ENCODE measurements at regions not wholly inside any gene's neighbourhood (a gene's known extent, or its start where the extent isn't known, plus 50 kb on each side); places are given as distances from the start of the nearest gene placed in this dataset.

GRCh38 chr2:64393383-64394010, 60.5 kb upstream of the LGALSL start:
- ChIA-PET POLR2A (no interaction called here), CTCF (no interaction called here)
- Histone ChIP-seq H3K9ac (ENCODE audit: low read length) (no peak overlapping the region), H3K4me1 (ENCODE audit: control insufficient read depth in 2 of 2, insufficient read depth in 2 of 2, low read length in 2 of 2) (no peaks in the 10 kb centered on the region), H4K20me1 (ENCODE audit: control insufficient read depth, insufficient read depth, low read length, poor library complexity, severe bottlenecking) (no peaks in the 10 kb centered on the region), H3K9me3 (ENCODE audit: control extremely low read depth in 1 of 3, control insufficient read depth in 2 of 3, insufficient read depth in 1 of 3, low read length in 2 of 3) (peaks cover 2 to 9% (median 6%) of the 10 kb centered on the region in 3 donors), H3K27ac (ENCODE audit: low read length in 2 of 2) (no peak overlapping the region), H3K27me3 (replicated peaks in 1 of 4; ENCODE audit: control extremely low read depth in 1 of 4, control insufficient read depth in 3 of 4, insufficient read depth in 4 of 4, low read length in 3 of 4) (no peaks in the 10 kb centered on the region), H3K4me2 (replicated peaks; ENCODE audit: low read depth, low read length, poor library complexity, severe bottlenecking) (no peak overlapping the region), H3K4me3 (ENCODE audit: control extremely low read depth in 1 of 5, extremely low read depth in 1 of 5, insufficient read depth in 1 of 5, low read depth in 2 of 5, low read length in 4 of 5) (no peak overlapping the region), H3K79me2 (ENCODE audit: control insufficient read depth, insufficient read depth, low read length) (no peaks in the 10 kb centered on the region), H2AFZ (ENCODE audit: insufficient read depth, low read depth, low read length, poor library complexity, severe bottlenecking) (no peak overlapping the region), H3K36me3 (replicated peaks in 1 of 2; ENCODE audit: control extremely low read depth in 1 of 2, control insufficient read depth in 1 of 2, extremely low read depth in 1 of 2, insufficient read depth in 2 of 2, low read length in 1 of 2) (no peaks in the 10 kb centered on the region)
- WGBS (ENCODE audit: insufficient coverage): 100% methylated on average over 3 of the region's 3 CpGs
- intact Hi-C loops (cut with micrococcal nuclease): no loop called here
- Mint-ChIP-seq H3K27ac (no peak overlapping the region), H3K4me3 (no peak overlapping the region), H3K4me1 (peaks cover 4% of the 10 kb centered on the region), H3K9me3 (ENCODE audit: insufficient read depth) (peaks cover 8% of the 10 kb centered on the region), H3K27me3 (no peaks in the 10 kb centered on the region)
- no peak for ATAC-seq (ENCODE audit: low read depth)
- TF ChIP-seq EZH2 (IDR thresholded peaks at IDR 0.05; ENCODE audit: borderline replicate concordance, insufficient read depth, low read depth, low read length, poor library complexity, severe bottlenecking) (no peak), CTCF (IDR thresholded peaks at IDR 0.05) (no peak)
- no peak for DNase-seq

GRCh38 chr2:64394153-64394552, 59.8 kb upstream of the LGALSL start:
- WGBS (ENCODE audit: insufficient coverage): no CpG with 5 or more reads among the region's 3 CpGs
- no peaks in the 10 kb centered on the region for H4K20me1 ChIP-seq (ENCODE audit: control insufficient read depth, insufficient read depth, low read length, poor library complexity, severe bottlenecking)
- CTCF ChIA-PET: no interaction called here
- no peaks in the 10 kb centered on the region for H3K27me3 ChIP-seq (replicated peaks in 1 of 4; ENCODE audit: control extremely low read depth in 1 of 4, control insufficient read depth in 3 of 4, insufficient read depth in 4 of 4, low read length in 3 of 4)
- no peak overlapping the region for H3K9ac ChIP-seq (ENCODE audit: low read length)
- H3K27me3 Mint-ChIP-seq: no peaks in the 10 kb centered on the region
- intact Hi-C loops (cut with micrococcal nuclease): no loop called here
- H3K9me3 Mint-ChIP-seq (ENCODE audit: insufficient read depth): peaks cover 8% of the 10 kb centered on the region
- no peak overlapping the region for H3K4me3 Mint-ChIP-seq
- DNase-seq (no peak), ATAC-seq (ENCODE audit: low read depth) (no peak)
- peaks cover 4% of the 10 kb centered on the region for H3K4me1 Mint-ChIP-seq
- no peak overlapping the region for H3K4me3 ChIP-seq (ENCODE audit: control extremely low read depth in 1 of 5, extremely low read depth in 1 of 5, insufficient read depth in 1 of 5, low read depth in 2 of 5, low read length in 4 of 5)
- POLR2A ChIA-PET: no interaction called here
- no peaks in the 10 kb centered on the region for H3K36me3 ChIP-seq (replicated peaks in 1 of 2; ENCODE audit: control extremely low read depth in 1 of 2, control insufficient read depth in 1 of 2, extremely low read depth in 1 of 2, insufficient read depth in 2 of 2, low read length in 1 of 2)
- H3K79me2 ChIP-seq (ENCODE audit: control insufficient read depth, insufficient read depth, low read length): no peaks in the 10 kb centered on the region
- H3K4me2 ChIP-seq (replicated peaks; ENCODE audit: low read depth, low read length, poor library complexity, severe bottlenecking): no peak overlapping the region
- no peak overlapping the region for H2AFZ ChIP-seq (ENCODE audit: insufficient read depth, low read depth, low read length, poor library complexity, severe bottlenecking)
- H3K9me3 ChIP-seq (ENCODE audit: control extremely low read depth in 1 of 3, control insufficient read depth in 2 of 3, insufficient read depth in 1 of 3, low read length in 2 of 3): peaks cover 2 to 9% (median 6%) of the 10 kb centered on the region in 3 donors
- H3K27ac Mint-ChIP-seq: no peak overlapping the region
- H3K27ac ChIP-seq (ENCODE audit: low read length in 2 of 2): no peak overlapping the region
- TF ChIP-seq EZH2 (IDR thresholded peaks at IDR 0.05; ENCODE audit: borderline replicate concordance, insufficient read depth, low read depth, low read length, poor library complexity, severe bottlenecking) (no peak), CTCF (IDR thresholded peaks at IDR 0.05) (no peak)
- no peaks in the 10 kb centered on the region for H3K4me1 ChIP-seq (ENCODE audit: control insufficient read depth in 2 of 2, insufficient read depth in 2 of 2, low read length in 2 of 2)

Measured in B cell (primary cell).